Activated naive CD8-positive, alpha-beta T cell treated with anti-CD3 and anti-CD28 coated beads, Interleukin-2, amount 10 ng/mL, durations not matched to agents 7 days and 5 days (primary cell): ENCODE measurements at regions not wholly inside any gene's neighbourhood (a gene's known extent, or its start where the extent isn't known, plus 50 kb on each side); places are given as distances from the start of the nearest gene placed in this dataset.

Experiments
- ATAC-seq: fragments of 150-1000 bp; cut with Tn5 transposase; one replicate; pipeline ENCODE4 v1.10.0; 2021; ENCODE audit warnings: low read depth, moderate library complexity
- POLR2A ChIA-PET: fragments of 350-600 bp; sonication (Branson Sonifier 250); formaldehyde crosslinking; loops from one replicate; lab custom pipeline; 2021; ENCODE audit warnings: antibody characterized with exemption; lab: Charles Lee
- DNase-seq: peaks from one replicate; pipeline ENCODE4 v3.0.0; 2021
- H3K27ac Mint-ChIP-seq: one replicate; pipeline ENCODE4 v1.8.0; 2022; ENCODE audit warnings: mild to moderate bottlenecking, mixed read lengths
- H3K27me3 Mint-ChIP-seq: one replicate; pipeline ENCODE4 v1.8.0; 2022; ENCODE audit warnings: mild to moderate bottlenecking, moderate library complexity, mixed read lengths
- H3K36me3 Mint-ChIP-seq: one replicate; pipeline ENCODE4 v1.8.0; 2021; ENCODE audit warnings: mild to moderate bottlenecking, mixed read lengths
- H3K4me1 Mint-ChIP-seq: one replicate; pipeline ENCODE4 v1.8.0; 2021; ENCODE audit warnings: mixed read lengths
- H3K4me3 Mint-ChIP-seq: one replicate; pipeline ENCODE4 v1.8.0; 2022; ENCODE audit warnings: mild to moderate bottlenecking, moderate library complexity, mixed read lengths
- H3K9me3 Mint-ChIP-seq: one replicate; pipeline ENCODE4 v1.8.0; 2021; ENCODE audit warnings: mixed read lengths

- peaks cover 26% of the 10 kb centered on the region for H3K4me1 Mint-ChIP-seq
- H3K27me3 Mint-ChIP-seq = peaks cover 54% of the 10 kb centered on the region
- no peak for ATAC-seq
- no peak for DNase-seq
- no peak overlapping the region for H3K4me3 Mint-ChIP-seq
- no peak overlapping the region for H3K27ac Mint-ChIP-seq
- no peaks in the 10 kb centered on the region for H3K36me3 Mint-ChIP-seq
- POLR2A ChIA-PET = no interaction called here
- H3K9me3 Mint-ChIP-seq = peaks cover 2% of the 10 kb centered on the region
These were observed 59.7 kb downstream of the GPX5 start for GRCh38 chr6:28585335-28585734.

GRCh38 chr6:28586324-28586723 lies 60.6 kb downstream of the GPX5 start:
- ATAC-seq (no peak), DNase-seq (no peak)
- POLR2A ChIA-PET = no interaction called here
- H3K9me3 Mint-ChIP-seq = peaks cover 6% of the 10 kb centered on the region
- H3K27me3 Mint-ChIP-seq = peaks cover 64% of the 10 kb centered on the region
- H3K36me3 Mint-ChIP-seq = no peaks in the 10 kb centered on the region
- peak overlapping the region; percentile 50 for H3K27ac Mint-ChIP-seq
- H3K4me1 Mint-ChIP-seq = peaks cover 26% of the 10 kb centered on the region
- peak overlapping the region; percentile 82 for H3K4me3 Mint-ChIP-seq

DNA sequence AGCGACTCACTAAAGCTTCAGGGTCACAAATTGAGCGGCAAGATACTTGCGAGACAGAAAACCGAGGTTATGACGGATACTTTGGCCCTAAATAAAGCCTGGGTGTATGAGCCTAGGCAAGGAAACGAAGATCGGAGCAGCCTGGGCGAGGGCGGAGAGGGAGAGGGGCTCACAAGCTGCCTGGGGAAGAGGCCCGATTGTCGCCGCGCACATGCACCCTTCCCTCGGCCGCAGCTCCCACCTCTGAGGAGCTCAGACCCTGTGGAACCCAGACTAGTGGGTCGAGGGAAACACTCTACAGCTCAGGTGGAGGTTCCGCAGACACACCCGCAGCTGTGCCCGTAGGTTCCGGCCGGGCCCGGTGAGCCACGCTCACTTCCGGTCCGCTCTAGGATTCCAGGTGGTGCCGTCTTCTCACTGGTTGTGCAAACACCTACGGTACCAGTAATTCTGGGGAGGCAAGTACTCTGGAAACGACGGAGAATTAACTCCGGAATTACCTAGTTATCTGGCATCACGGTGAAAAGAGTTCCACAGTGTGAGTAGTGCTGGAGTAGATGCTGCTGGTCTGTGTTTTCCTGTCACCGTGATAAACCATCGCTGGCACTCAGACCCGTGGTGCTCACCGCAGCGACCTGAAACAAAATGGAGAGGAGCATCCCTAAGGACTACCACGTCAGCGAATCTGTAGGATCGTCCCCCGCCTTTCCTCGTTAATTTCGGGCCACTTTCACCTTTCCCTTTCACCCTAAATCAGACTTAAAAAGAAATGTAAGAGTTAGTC lies 61.5 kb downstream of the GPX5 start:
- ATAC-seq (peak; percentile 87), DNase-seq (peak; percentile 68)
- POLR2A ChIA-PET = interaction anchor here (0.5 kb wide), 1 partner anchor 63 kb away, joined by 5 read pairs; no protein-coding TSS in a partner anchor
- peak overlapping the region; percentile 50 for H3K27ac Mint-ChIP-seq
- peak overlapping the region; percentile 82 for H3K4me3 Mint-ChIP-seq
- no peaks in the 10 kb centered on the region for H3K36me3 Mint-ChIP-seq
- peaks cover 71% of the 10 kb centered on the region for H3K27me3 Mint-ChIP-seq
- peaks cover 6% of the 10 kb centered on the region for H3K9me3 Mint-ChIP-seq
- H3K4me1 Mint-ChIP-seq = peaks cover 26% of the 10 kb centered on the region

DNA sequence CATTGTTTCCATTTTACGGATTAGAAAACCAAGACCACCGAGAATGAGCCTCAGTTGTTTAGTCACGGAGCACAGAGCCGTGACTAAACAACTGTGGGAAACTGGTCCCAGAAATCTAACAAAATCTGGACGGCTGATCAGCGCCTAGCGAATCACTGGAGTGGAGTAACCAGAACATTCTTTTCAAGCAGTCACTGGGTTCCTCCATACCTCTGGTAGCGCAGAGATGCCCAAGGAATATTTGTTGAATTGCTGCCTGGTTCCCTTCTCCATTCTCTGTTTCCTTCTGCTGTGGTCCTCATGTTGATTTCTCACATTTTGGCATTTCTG lies 62.0 kb downstream of the GPX5 start:
- H3K4me1 Mint-ChIP-seq = peaks cover 26% of the 10 kb centered on the region
- H3K9me3 Mint-ChIP-seq = peaks cover 6% of the 10 kb centered on the region
- DNase-seq = no peak
- H3K4me3 Mint-ChIP-seq = peak overlapping the region; percentile 82
- no peak overlapping the region for H3K27ac Mint-ChIP-seq
- POLR2A ChIA-PET = no interaction called here
- ATAC-seq = no peak
- H3K27me3 Mint-ChIP-seq = peaks cover 73% of the 10 kb centered on the region
- no peaks in the 10 kb centered on the region for H3K36me3 Mint-ChIP-seq

DNA sequence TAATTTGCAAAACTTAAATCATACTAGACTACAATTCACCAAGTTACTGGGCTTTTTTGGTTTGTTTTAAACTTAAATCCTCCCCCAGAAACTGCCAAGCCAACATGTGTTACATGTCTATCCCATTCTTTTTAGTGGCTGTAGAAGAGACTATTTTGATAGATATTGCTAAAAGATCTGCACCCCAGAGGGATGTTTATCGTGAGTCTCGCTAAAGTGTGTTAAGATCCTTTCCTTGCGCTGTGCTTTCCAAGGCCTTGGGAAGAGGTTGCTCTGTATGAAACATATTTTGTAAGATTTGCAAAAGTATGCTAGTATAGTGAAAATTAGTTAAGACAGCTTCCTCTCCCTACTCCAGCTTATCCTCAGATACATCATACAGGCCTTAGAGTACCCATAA lies 63.0 kb downstream of the GPX5 start:
- ATAC-seq (no peak), DNase-seq (no peak)
- Mint-ChIP-seq H3K27ac (no peak overlapping the region), H3K4me3 (peak overlapping the region; percentile 69), H3K9me3 (peaks cover 6% of the 10 kb centered on the region), H3K27me3 (peaks cover 71% of the 10 kb centered on the region), H3K4me1 (peaks cover 26% of the 10 kb centered on the region), H3K36me3 (no peaks in the 10 kb centered on the region)
- POLR2A ChIA-PET = no interaction called here

GRCh38 chr6:28589234-28589956 lies 63.7 kb downstream of the GPX5 start:
- Mint-ChIP-seq H3K9me3 (peaks cover 6% of the 10 kb centered on the region), H3K4me1 (peaks cover 26% of the 10 kb centered on the region), H3K36me3 (no peaks in the 10 kb centered on the region), H3K27ac (peak overlapping the region; percentile 9), H3K4me3 (peak overlapping the region; percentile 69), H3K27me3 (peaks cover 73% of the 10 kb centered on the region)
- POLR2A ChIA-PET = interaction anchor here (1.4 kb wide), 1 partner anchor 147 kb away, joined by 3 read pairs; no protein-coding TSS in a partner anchor
- peak; percentile 45 for ATAC-seq
- DNase-seq = peak; percentile 33

GRCh38 chr6:28589957-28590349 lies 64.3 kb downstream of the GPX5 start:
- Mint-ChIP-seq H3K4me3 (peak overlapping the region; percentile 69), H3K4me1 (peaks cover 26% of the 10 kb centered on the region), H3K9me3 (peaks cover 6% of the 10 kb centered on the region), H3K27ac (peak overlapping the region; percentile 9), H3K36me3 (no peaks in the 10 kb centered on the region), H3K27me3 (peaks cover 72% of the 10 kb centered on the region)
- DNase-seq (peak; percentile 31), ATAC-seq (no peak)
- POLR2A ChIA-PET = interaction anchor here (1.4 kb wide), 1 partner anchor 147 kb away, joined by 3 read pairs; no protein-coding TSS in a partner anchor

DNA sequence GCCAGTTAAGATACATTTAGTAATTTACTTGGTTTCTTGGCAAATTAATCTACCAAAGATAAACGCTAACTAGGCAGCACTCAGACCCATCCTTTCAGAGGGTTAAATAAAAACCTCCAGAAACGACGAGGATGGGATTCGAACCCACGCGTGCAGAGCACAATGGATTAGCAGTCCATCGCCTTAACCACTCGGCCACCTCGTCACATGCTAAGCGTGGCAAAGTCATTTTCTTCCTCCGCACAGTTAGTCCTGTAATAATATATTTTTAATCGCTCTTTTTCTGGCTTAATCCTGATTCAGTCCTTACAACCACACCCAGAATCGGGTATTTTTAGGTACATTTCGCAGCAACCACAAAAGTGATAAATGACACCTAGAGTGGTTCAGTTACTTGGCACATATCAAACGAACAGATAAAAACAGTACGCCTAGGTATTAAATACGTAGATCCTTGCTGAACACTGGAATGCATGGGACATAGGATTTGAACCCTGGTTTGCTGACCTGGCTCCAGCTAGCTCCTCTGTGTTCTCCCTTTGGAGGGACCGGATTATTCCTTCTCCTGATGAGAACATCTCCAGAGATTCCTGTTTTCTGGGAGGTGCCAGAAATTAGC lies 71.6 kb downstream of the GPX5 start:
- DNase-seq = no peak

GRCh38 chr6:28597924-28598722 lies 72.4 kb downstream of the GPX5 start:
- H3K4me1 Mint-ChIP-seq = peaks cover 4% of the 10 kb centered on the region
- H3K9me3 Mint-ChIP-seq = peaks cover 2% of the 10 kb centered on the region
- no peak for DNase-seq
- no peak for ATAC-seq
- peak overlapping the region; percentile 38 for H3K4me3 Mint-ChIP-seq
- H3K27ac Mint-ChIP-seq = no peak overlapping the region
- no peaks in the 10 kb centered on the region for H3K36me3 Mint-ChIP-seq
- POLR2A ChIA-PET = no interaction called here
- H3K27me3 Mint-ChIP-seq = peaks cover 61% of the 10 kb centered on the region

More for the DNA sequence above, 71.6 kb downstream of the GPX5 start:
- peaks cover 65% of the 10 kb centered on the region for H3K27me3 Mint-ChIP-seq
- no peaks in the 10 kb centered on the region for H3K36me3 Mint-ChIP-seq
- H3K9me3 Mint-ChIP-seq = peaks cover 2% of the 10 kb centered on the region
- POLR2A ChIA-PET = no interaction called here
- ATAC-seq = no peak
- H3K4me3 Mint-ChIP-seq = peak overlapping the region; percentile 38
- peaks cover 4% of the 10 kb centered on the region for H3K4me1 Mint-ChIP-seq
- H3K27ac Mint-ChIP-seq = no peak overlapping the region

DNA sequence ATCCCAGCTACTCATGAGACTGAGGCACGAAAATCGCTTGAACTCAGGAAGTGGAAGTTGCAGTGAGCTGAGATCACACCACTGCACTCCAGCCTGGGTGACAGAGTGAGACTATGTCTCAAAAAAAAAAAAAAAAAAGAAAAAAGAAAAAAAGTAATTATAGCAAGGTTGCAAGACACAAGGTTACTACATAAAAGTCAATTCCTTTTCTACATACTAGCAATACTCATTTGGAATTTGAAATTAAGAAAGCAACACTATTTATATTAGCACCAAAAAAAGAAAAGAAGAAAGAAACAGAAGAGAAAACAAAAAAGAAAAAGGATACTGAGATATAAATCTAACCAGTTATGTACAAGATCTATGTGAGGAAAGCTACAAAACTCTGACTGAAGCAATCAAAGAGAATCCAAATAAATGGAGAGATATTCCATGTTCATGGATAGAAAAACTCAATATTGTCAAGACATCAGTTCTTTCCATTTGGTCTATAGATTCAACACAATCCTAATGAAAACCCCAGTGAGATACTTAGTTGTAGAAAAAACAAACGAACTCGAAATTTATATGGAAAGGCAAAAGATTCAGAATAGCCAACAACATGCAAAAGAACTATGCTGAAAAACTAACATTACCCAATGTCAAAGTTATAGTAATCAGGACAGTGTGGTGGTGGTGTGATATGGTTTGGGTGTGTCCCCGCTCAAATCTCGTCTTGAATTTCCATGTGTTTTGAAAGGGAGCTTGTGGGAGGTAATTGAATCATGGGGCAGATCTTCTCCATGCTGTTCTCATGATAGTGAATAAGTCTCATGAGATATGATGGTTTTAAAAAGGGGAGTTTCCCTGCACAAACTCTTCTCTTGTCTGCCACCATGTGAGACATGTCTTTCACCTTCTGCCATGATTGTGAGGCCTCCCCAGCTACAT lies 73.3 kb downstream of the GPX5 start:
- Mint-ChIP-seq H3K27ac (no peak overlapping the region), H3K27me3 (peaks cover 68% of the 10 kb centered on the region)
- POLR2A ChIA-PET = interaction anchor here (0.7 kb wide), 1 partner anchor 8 kb away, joined by 5 read pairs; no protein-coding TSS in a partner anchor

DNA sequence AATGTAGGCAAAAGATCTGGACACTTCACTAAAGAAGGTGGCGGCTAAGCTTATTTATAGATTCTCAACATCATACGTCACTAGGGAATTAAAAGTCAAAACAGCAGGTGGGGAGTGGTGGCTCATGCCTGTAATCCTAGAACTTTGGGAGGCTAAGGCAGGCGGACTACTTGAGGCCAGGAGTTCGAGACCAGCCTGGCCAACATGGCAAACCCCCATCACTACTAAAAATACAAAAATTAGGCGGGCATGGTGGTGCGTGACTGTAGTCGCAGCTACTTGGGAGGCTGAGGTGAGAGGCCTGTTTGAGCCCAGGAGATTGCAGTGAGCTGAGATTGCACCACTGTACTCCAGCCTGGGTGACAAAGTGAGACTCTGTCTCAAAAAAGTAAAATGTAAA lies 74.6 kb downstream of the GPX5 start:
- Mint-ChIP-seq H3K4me3 (no peak overlapping the region), H3K9me3 (peaks cover 2% of the 10 kb centered on the region), H3K27ac (no peak overlapping the region), H3K4me1 (peaks cover 4% of the 10 kb centered on the region), H3K27me3 (peaks cover 68% of the 10 kb centered on the region), H3K36me3 (no peaks in the 10 kb centered on the region)
- ATAC-seq (no peak), DNase-seq (no peak)
- POLR2A ChIA-PET = no interaction called here

More for the DNA sequence above, 73.3 kb downstream of the GPX5 start:
- ATAC-seq (no peak), DNase-seq (no peak)
- Mint-ChIP-seq H3K4me3 (no peak overlapping the region), H3K9me3 (peaks cover 2% of the 10 kb centered on the region), H3K36me3 (no peaks in the 10 kb centered on the region), H3K4me1 (peaks cover 4% of the 10 kb centered on the region)

DNA sequence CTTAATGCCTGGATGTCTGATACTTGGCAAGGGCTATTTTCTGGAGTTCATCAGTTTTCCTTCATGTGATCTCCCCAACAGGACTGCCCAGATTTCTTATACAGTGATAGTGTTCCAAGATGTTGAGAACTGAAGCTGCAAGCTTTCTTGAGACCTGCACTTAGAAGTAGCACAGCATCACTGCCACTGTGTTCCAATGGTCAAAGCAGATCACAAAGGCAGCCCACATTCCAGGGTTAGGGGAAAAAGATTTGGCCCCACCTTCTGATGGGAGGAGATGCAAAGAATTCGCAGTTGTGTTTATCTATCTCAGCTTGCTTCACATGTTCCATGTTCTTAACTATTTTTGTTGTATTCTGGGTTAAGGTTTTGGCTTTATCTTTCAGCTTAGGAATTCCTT lies 78.2 kb downstream of the GPX5 start:
- peaks cover 69% of the 10 kb centered on the region for H3K27me3 Mint-ChIP-seq
- POLR2A ChIA-PET = no interaction called here

More for the DNA sequence above, 78.2 kb downstream of the GPX5 start:
- H3K36me3 Mint-ChIP-seq = no peaks in the 10 kb centered on the region
- no peak overlapping the region for H3K27ac Mint-ChIP-seq
- H3K4me3 Mint-ChIP-seq = no peak overlapping the region
- peaks cover 5% of the 10 kb centered on the region for H3K4me1 Mint-ChIP-seq
- ATAC-seq (no peak), DNase-seq (no peak)
- peaks cover 2% of the 10 kb centered on the region for H3K9me3 Mint-ChIP-seq
